GM12878 (cell line): ENCODE measurements at regions not wholly inside any gene's neighbourhood (a gene's known extent, or its start where the extent isn't known, plus 50 kb on each side); places are given as distances from the start of the nearest gene placed in this dataset.

Source experiments
- ATAC-seq: fragments of 200-7000 bp; cut with Tn5 transposase; 3 replicates; pipeline ENCODE4 v1.9.1; 2020; ENCODE audit warnings: mild to moderate bottlenecking, moderate library complexity
- BruUV-seq: library from RNA; stranded (reverse); fragments of 400-500 nt; replicated peaks from 2 replicates; lab custom pipeline; 2021; lab: Mats Ljungman, UMichigan
- CTCF ChIA-PET: fragments of 300-600 bp; sonication (Branson Sonifier 250); formaldehyde crosslinking; extraction: SDS; loops from one replicate; lab custom pipeline; 2021; ENCODE audit warnings: inconsistent platforms; lab: Yijun Ruan, JAX
- POLR2A ChIA-PET: fragments of 350-600 bp; formaldehyde crosslinking; extraction: SDS; loops from one replicate; lab custom pipeline; 2021; ENCODE audit warnings: inconsistent platforms; lab: Charles Lee
- RAD21 ChIA-PET: fragments of 300-600 bp; sonication (Branson Sonifier 250); formaldehyde crosslinking; loops from one replicate; lab custom pipeline; 2023; ENCODE audit warnings: antibody characterized with exemption; ENCODE audit not compliant: unreplicated experiment; lab: Charles Lee
- SMC1A ChIA-PET: fragments of 300-600 bp; sonication (Branson Sonifier 250); formaldehyde crosslinking; loops from one replicate; lab custom pipeline; 2023; ENCODE audit not compliant: unreplicated experiment, uncharacterized antibody; lab: Charles Lee
- DNase-seq: peaks from one replicate; pipeline ENCODE4 v3.0.0-alpha.2; 2011; ENCODE audit warnings: low read depth, low spot score
- FAIRE-seq: peaks from 3 replicates; lab custom pipeline; 2011; peaks lifted over from hg19 to GRCh38; lab: Jason Lieb, UNC
- H2AFZ ChIP-seq: 2 replicates; pipeline ENCODE4 v1.6.0; 2011; ENCODE audit warnings: low read depth, low read length, control low read depth; ENCODE audit not compliant: control insufficient read depth
- H3K27ac ChIP-seq: 2 replicates; pipeline ENCODE4 v1.5.1; 2011; ENCODE audit warnings: control low read depth; ENCODE audit not compliant: control insufficient read depth, insufficient read depth
- H3K27me3 ChIP-seq, 2 experiments: replicated peaks in 1 of 2; 2 replicates each; pipeline versions ENCODE4 v1.6.0 to v1.6.1; 2011; ENCODE audit warnings: low read length in 1 of 2; ENCODE audit not compliant: control insufficient read depth in 2 of 2, insufficient read depth in 2 of 2
- H3K36me3 ChIP-seq, 2 experiments: 2 replicates each; pipeline ENCODE4 v1.5.1; 2011; ENCODE audit warnings: low read length in 1 of 2; ENCODE audit not compliant: control insufficient read depth in 2 of 2, insufficient read depth in 2 of 2
- H3K4me1 ChIP-seq: 2 replicates; pipeline ENCODE4 v1.6.1; 2011; ENCODE audit warnings: mild to moderate bottlenecking, low read length, moderate library complexity, mixed read lengths; ENCODE audit not compliant: control insufficient read depth, insufficient read depth
- H3K4me2 ChIP-seq: 2 replicates; pipeline ENCODE4 v1.6.0; 2011; ENCODE audit warnings: control low read depth; ENCODE audit not compliant: control insufficient read depth, insufficient read depth
- H3K4me3 ChIP-seq: fragments of 200-600 bp; sonication (generic); 2 replicates; pipeline ENCODE4 v1.5.1; 2016
- H3K79me2 ChIP-seq: 2 replicates; pipeline ENCODE4 v1.6.0; 2011; ENCODE audit warnings: low read length; ENCODE audit not compliant: control insufficient read depth, insufficient read depth
- H3K9ac ChIP-seq: 2 replicates; pipeline ENCODE4 v1.8.0; 2011; ENCODE audit warnings: low read length, control low read depth, mixed read lengths; ENCODE audit not compliant: control insufficient read depth, insufficient read depth
- H3K9me3 ChIP-seq: replicated peaks from 3 replicates; pipeline ENCODE4 v1.5.1; 2011; ENCODE audit warnings: mild to moderate bottlenecking, low read length; ENCODE audit not compliant: control insufficient read depth, insufficient read depth
- H4K20me1 ChIP-seq: 2 replicates; pipeline ENCODE4 v1.6.0; 2011; ENCODE audit not compliant: control insufficient read depth, insufficient read depth
- BCL11A ChIP-seq: IDR thresholded peaks from 2 replicates; pipeline ENCODE4 v1.6.1; 2011; ENCODE audit warnings: low read depth, low read length
- CBFB ChIP-seq: IDR thresholded peaks from 2 replicates; pipeline ENCODE4 v1.6.1; 2016; ENCODE audit warnings: antibody characterized with exemption, low read depth
- CBX3 ChIP-seq: fragments of 200-600 bp; sonication (generic); IDR thresholded peaks from 2 replicates; pipeline ENCODE4 v1.6.1; 2016; ENCODE audit warnings: low read depth, borderline replicate concordance
- CEBPB ChIP-seq, 2 experiments: fragments of 150-350 bp in 1 of 2; IDR thresholded peaks; 2 replicates each; pipeline ENCODE4 v1.6.1; 2012 to 2014; ENCODE audit warnings: low read depth in 2 of 2, low read length in 2 of 2, borderline replicate concordance in 1 of 2, inconsistent platforms in 1 of 2
- CHD2 ChIP-seq: IDR thresholded peaks from 2 replicates; pipeline ENCODE4 v1.6.1; 2011; ENCODE audit warnings: low read depth, low read length, improper control_type of control experiment, borderline replicate concordance
- FOS ChIP-seq: IDR thresholded peaks from 3 replicates; pipeline ENCODE4 v1.6.1; 2011; ENCODE audit warnings: borderline replicate concordance; ENCODE audit not compliant: insufficient read length; ENCODE audit errors: extremely low read depth
- FOXK2 ChIP-seq: fragments of 450-650 bp; IDR thresholded peaks from 2 replicates; pipeline ENCODE4 v1.6.1; 2017; ENCODE audit warnings: mild to moderate bottlenecking, moderate library complexity
- HCFC1 ChIP-seq: fragments of 150-350 bp; IDR thresholded peaks from 2 replicates; pipeline ENCODE4 v1.6.1; 2014; ENCODE audit warnings: low read length
- MEF2B ChIP-seq: fragments of 450-650 bp; IDR thresholded peaks from 2 replicates; pipeline ENCODE4 v1.6.1; 2018; ENCODE audit warnings: mild to moderate bottlenecking, moderate library complexity; ENCODE audit not compliant: partially characterized antibody, poor library complexity, severe bottlenecking
- NFYA ChIP-seq: IDR thresholded peaks from 2 replicates; pipeline ENCODE4 v1.6.1; 2011; ENCODE audit warnings: low read depth, mild to moderate bottlenecking, low read length, improper control_type of control experiment, borderline replicate concordance
- SKIL ChIP-seq: fragments of 450-650 bp; IDR thresholded peaks from 2 replicates; pipeline ENCODE4 v1.6.1; 2017; ENCODE audit warnings: mild to moderate bottlenecking, low read depth, inconsistent platforms; ENCODE audit not compliant: poor library complexity, severe bottlenecking
- SREBF1 ChIP-seq: IDR thresholded peaks from 2 replicates; pipeline ENCODE4 v1.6.1; 2012; ENCODE audit warnings: mild to moderate bottlenecking, low read length
- STAT1 ChIP-seq: fragments of 450-650 bp; conservative IDR thresholded peaks from 2 replicates; pipeline ENCODE4 v1.6.1; 2014; ENCODE audit warnings: antibody characterized with exemption, mild to moderate bottlenecking
- SUZ12 ChIP-seq: fragments of 200-600 bp; sonication (generic); IDR thresholded peaks from one replicate; pipeline ENCODE4 v1.6.1; 2018; ENCODE audit warnings: antibody characterized with exemption, mild to moderate bottlenecking; ENCODE audit not compliant: unreplicated experiment
- ZNF274 ChIP-seq: IDR thresholded peaks from one replicate; pipeline ENCODE4 v1.8.0; 2011; ENCODE audit not compliant: insufficient read length, insufficient read depth
- ZNF622 ChIP-seq: fragments of 450-650 bp; IDR thresholded peaks from 2 replicates; pipeline ENCODE4 v1.6.1; 2017; ENCODE audit warnings: mild to moderate bottlenecking, inconsistent platforms
- ZNF687 ChIP-seq: fragments of 450-650 bp; IDR thresholded peaks from 2 replicates; pipeline ENCODE4 v1.6.1; 2017; ENCODE audit warnings: mild to moderate bottlenecking, moderate library complexity
- WGBS: methylation state at CpG from one replicate; pipeline ENCODE4 v1.1.6; 2016; ENCODE audit warnings: low lambda C conversion rate; ENCODE audit not compliant: insufficient replicate concordance, insufficient coverage; ENCODE audit errors: missing lambda C conversion rate; 5-methylcytosine and 5-hydroxymethylcytosine counted together
- in situ Hi-C: fragments of 300-500 bp; cut with MboI; formaldehyde crosslinking; loops from 9 replicates; pipeline ENCODE4 v1.14.3; 2018; ENCODE audit warnings: mixed read lengths
- intact Hi-C: fragments of 100-400 bp; cut with micrococcal nuclease; formaldehyde crosslinking; loops from one replicate; pipeline ENCODE4 v1.14.2; 2022; ENCODE audit not compliant: unreplicated experiment
- TF ChIP-seq, protein P1 (sequence below): IDR thresholded peaks from 2 replicates; pipeline ENCODE4 v1.6.1; 2012; ENCODE audit warnings: low read depth, low read length, improper control_type of control experiment
- TF ChIP-seq, protein P2 (sequence below): IDR thresholded peaks from 2 replicates; pipeline ENCODE4 v1.6.1; 2011; ENCODE audit warnings: low read depth, mild to moderate bottlenecking, low read length, moderate library complexity, borderline replicate concordance; ENCODE audit errors: extremely low read depth

GRCh38 chr2:221276601-221277000, 295.5 kb downstream of the EPHA4 start (continued):
- TF ChIP-seq ZNF687 (no peak), HCFC1 (no peak), MEF2B (no peak), CEBPB (IDR thresholded peaks at IDR 0.05; ENCODE audit: borderline replicate concordance in 1 of 2, low read depth in 2 of 2, low read length in 2 of 2) (no peak), SUZ12 (no peak), CBX3 (no peak)
- TF ChIP-seq, protein P1, sequence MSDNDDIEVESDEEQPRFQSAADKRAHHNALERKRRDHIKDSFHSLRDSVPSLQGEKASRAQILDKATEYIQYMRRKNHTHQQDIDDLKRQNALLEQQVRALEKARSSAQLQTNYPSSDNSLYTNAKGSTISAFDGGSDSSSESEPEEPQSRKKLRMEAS = no peak
- TF ChIP-seq, all 136 proteins: peak for 0

DNA sequence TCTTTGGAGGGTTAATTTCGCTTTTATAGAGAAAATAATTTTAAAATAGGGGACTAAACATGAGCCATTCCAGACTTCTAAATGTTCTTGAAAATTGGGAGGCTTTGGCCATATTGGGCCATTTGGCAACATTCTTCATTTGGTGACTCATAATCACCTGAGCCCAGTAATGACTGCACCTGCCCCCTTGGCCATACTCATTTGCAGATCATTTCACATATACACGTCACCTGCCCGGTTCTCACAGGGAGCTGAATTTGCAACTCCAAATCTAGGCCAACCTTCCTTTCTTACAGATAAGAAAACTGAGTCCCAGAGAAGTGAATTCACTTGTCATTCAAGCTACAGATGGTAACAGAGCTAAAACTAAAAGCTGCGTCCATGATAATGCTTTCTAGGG, 289.7 kb downstream of the EPHA4 start:
- in situ Hi-C loops = no loop called here
- Histone ChIP-seq H3K9me3 (no peaks in the 10 kb centered on the region), H3K27ac (no peak overlapping the region), H3K4me2 (no peak overlapping the region), H3K27me3 (no peaks in the 10 kb centered on the region), H4K20me1 (no peaks in the 10 kb centered on the region), H3K4me3 (no peak overlapping the region), H3K79me2 (no peaks in the 10 kb centered on the region), H3K9ac (no peak overlapping the region), H2AFZ (no peak overlapping the region), H3K4me1 (no peaks in the 10 kb centered on the region), H3K36me3 (no peaks in the 10 kb centered on the region)
- WGBS = 49% methylated on average over 4 of the region's 4 CpGs
- intact Hi-C loops = no loop called here
- ATAC-seq = no peak
- ChIA-PET POLR2A (no interaction called here), SMC1A (interaction anchor here (0.8 to 3.3 kb wide), 3 partner anchors 14 to 55 kb away, joined by 3 to 8 read pairs (median 4); no protein-coding TSS in a partner anchor), CTCF (no interaction called here), RAD21 (no interaction called here)
- no TSS peak for BruUV-seq
- FAIRE-seq = no peak
- DNase-seq = no peak
- no peak for TF ChIP-seq ZNF622
- no peak for TF ChIP-seq CHD2
- TF ChIP-seq STAT1 = no peak
- no peak for TF ChIP-seq FOXK2
- TF ChIP-seq NFYA = no peak
- TF ChIP-seq, protein P2, sequence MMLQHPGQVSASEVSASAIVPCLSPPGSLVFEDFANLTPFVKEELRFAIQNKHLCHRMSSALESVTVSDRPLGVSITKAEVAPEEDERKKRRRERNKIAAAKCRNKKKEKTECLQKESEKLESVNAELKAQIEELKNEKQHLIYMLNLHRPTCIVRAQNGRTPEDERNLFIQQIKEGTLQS = no peak
- no peak for TF ChIP-seq SKIL
- no peak for TF ChIP-seq FOS
- TF ChIP-seq ZNF274 = no peak
- no peak for TF ChIP-seq BCL11A
- TF ChIP-seq SREBF1 = no peak
- no peak for TF ChIP-seq CBFB
